BJ (cell line): ENCODE measurements at regions not wholly inside any gene's neighbourhood (a gene's known extent, or its start where the extent isn't known, plus 50 kb on each side); places are given as distances from the start of the nearest gene placed in this dataset.

ENCODE experiments used
- CTCF ChIA-PET: fragments of 350-600 bp; formaldehyde crosslinking; extraction: SDS; loops from one replicate; lab custom pipeline; 2021; ENCODE audit warnings: antibody characterized with exemption, inconsistent platforms; lab: Yijun Ruan, JAX
- POLR2A ChIA-PET: fragments of 300-600 bp; sonication (Branson Sonifier 250); formaldehyde crosslinking; extraction: SDS; loops from one replicate; lab custom pipeline; 2021; ENCODE audit warnings: antibody characterized with exemption; lab: Charles Lee
- DNase-seq: peaks from one replicate; pipeline ENCODE4 v3.0.0-alpha.2; 2011; ENCODE audit warnings: low read depth
- H3K27me3 ChIP-seq: 2 replicates; pipeline ENCODE4 v1.6.0; 2011; ENCODE audit warnings: low read length; ENCODE audit not compliant: control insufficient read depth, insufficient read depth
- H3K36me3 ChIP-seq: 2 replicates; pipeline ENCODE4 v1.5.1; 2011; ENCODE audit warnings: low read length; ENCODE audit not compliant: control insufficient read depth, insufficient read depth
- H3K4me3 ChIP-seq: 2 replicates; pipeline ENCODE4 v1.5.1; 2011; ENCODE audit warnings: low read depth, mild to moderate bottlenecking, control low read depth, low read length
- CTCF ChIP-seq: IDR thresholded peaks from 2 replicates; pipeline ENCODE4 v1.5.1; 2011; ENCODE audit warnings: low read depth, mild to moderate bottlenecking, control low read depth, inconsistent platforms, low read length, moderate library complexity; ENCODE audit not compliant: insufficient read depth

GRCh38 chr12:30144777-30145683 lies 361.3 kb upstream of the TMTC1 start:
- POLR2A ChIA-PET = no interaction called here
- CTCF ChIA-PET = interaction anchor here (0.9 to 1.5 kb wide), 2 partner anchors 9 to 15 kb away, joined by 3 to 5 read pairs; no protein-coding TSS in a partner anchor

GRCh38 chr12:30142301-30142700 lies 358.6 kb upstream of the TMTC1 start:
- H3K27me3 ChIP-seq = no peaks in the 10 kb centered on the region
- H3K36me3 ChIP-seq = no peaks in the 10 kb centered on the region
- POLR2A ChIA-PET = no interaction called here
- no peak for DNase-seq
- H3K4me3 ChIP-seq = no peak overlapping the region
- CTCF ChIA-PET = no interaction called here
- no peak for TF ChIP-seq CTCF

More at GRCh38 chr12:30144777-30145683, 361.3 kb upstream of the TMTC1 start:
- DNase-seq = no peak
- Histone ChIP-seq H3K27me3 (no peaks in the 10 kb centered on the region), H3K36me3 (no peaks in the 10 kb centered on the region), H3K4me3 (no peak overlapping the region)
- TF ChIP-seq CTCF = no peak

GRCh38 chr12:30138483-30138882 lies 354.7 kb upstream of the TMTC1 start:
- Histone ChIP-seq H3K36me3 (no peaks in the 10 kb centered on the region), H3K4me3 (no peak overlapping the region), H3K27me3 (no peaks in the 10 kb centered on the region)
- no peak for DNase-seq
- POLR2A ChIA-PET = no interaction called here
- CTCF ChIA-PET = interaction anchor here (0.7 kb wide), 1 partner anchor 135 kb away, joined by 3 read pairs; no protein-coding TSS in a partner anchor
- no peak for TF ChIP-seq CTCF

GRCh38 chr12:30136696-30137095 lies 353.0 kb upstream of the TMTC1 start:
- no peak for DNase-seq
- CTCF ChIA-PET = interaction anchor here (0.5 to 1.7 kb wide), 4 partner anchors 8 to 70 kb away, joined by 3 read pairs; no protein-coding TSS in a partner anchor
- Histone ChIP-seq H3K27me3 (no peaks in the 10 kb centered on the region), H3K4me3 (no peak overlapping the region), H3K36me3 (no peaks in the 10 kb centered on the region)
- POLR2A ChIA-PET = no interaction called here
- no peak for TF ChIP-seq CTCF

GRCh38 chr12:30135776-30136175 lies 352.0 kb upstream of the TMTC1 start:
- Histone ChIP-seq H3K36me3 (no peaks in the 10 kb centered on the region), H3K4me3 (no peak overlapping the region), H3K27me3 (no peaks in the 10 kb centered on the region)
- ChIA-PET POLR2A (no interaction called here), CTCF (interaction anchor here (0.6 to 1.7 kb wide), 3 partner anchors 9 to 616 kb away, joined by 3 read pairs; no protein-coding TSS in a partner anchor)
- DNase-seq = no peak
- TF ChIP-seq CTCF = no peak
